DMS153 treated with DMSO at 0.1 percent for 48 hours (cell line): ENCODE measurements at regions not wholly inside any gene's neighbourhood (a gene's known extent, or its start where the extent isn't known, plus 50 kb on each side); places are given as distances from the start of the nearest gene placed in this dataset.
"Not testable (repeated sequence)": the region's sequence is repeated elsewhere in the genome, so short reads cannot be mapped to it uniquely, and the experiment has no call there.

Source experiments
- DNase-seq: peaks from one replicate; lab custom pipeline; 2025; ENCODE audit not compliant: unreplicated experiment; lab: John Stamatoyannopoulos, UW

DNA sequence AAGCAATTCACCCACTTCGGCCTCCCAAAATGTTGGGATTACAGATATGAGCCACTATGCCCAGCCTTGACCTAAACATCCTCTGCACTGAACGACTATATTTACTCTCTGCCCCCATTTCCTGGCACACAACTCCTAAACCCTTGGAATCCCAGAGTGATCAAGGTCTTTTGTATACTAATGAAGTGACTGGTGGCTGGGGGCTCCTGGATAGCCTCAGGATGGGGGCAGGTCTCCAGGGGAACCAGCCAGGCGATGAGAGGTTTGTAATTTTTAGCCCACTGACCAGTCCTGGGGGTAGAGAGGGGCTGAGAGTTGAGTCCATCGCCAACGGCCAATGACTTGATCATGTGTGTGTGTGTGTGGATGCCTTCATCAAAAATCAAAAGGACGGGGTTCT, 71.1 kb downstream of the FAM50B start:
- DNase-seq, result no peak

DNA sequence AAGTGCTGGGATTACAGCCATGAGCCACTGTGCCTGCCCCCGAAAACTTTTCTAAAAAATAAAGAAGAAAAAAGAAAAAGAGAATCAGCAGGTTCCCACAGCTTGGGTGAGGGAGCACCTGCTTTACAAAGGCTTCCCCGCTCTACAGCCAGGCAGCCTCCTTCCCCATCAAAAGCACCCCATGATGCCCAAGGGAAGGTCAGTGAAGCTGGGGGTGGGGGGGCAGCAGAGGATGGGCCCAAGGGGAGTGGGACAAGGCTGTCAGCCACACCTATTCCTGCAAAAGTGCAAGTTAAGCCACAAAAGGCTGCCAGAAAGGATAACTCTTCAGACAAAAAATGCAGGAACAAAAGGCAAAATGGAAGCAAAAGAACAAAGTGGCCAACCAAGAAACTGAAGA, 72.5 kb downstream of the FAM50B start:
- no peak for DNase-seq

DNA sequence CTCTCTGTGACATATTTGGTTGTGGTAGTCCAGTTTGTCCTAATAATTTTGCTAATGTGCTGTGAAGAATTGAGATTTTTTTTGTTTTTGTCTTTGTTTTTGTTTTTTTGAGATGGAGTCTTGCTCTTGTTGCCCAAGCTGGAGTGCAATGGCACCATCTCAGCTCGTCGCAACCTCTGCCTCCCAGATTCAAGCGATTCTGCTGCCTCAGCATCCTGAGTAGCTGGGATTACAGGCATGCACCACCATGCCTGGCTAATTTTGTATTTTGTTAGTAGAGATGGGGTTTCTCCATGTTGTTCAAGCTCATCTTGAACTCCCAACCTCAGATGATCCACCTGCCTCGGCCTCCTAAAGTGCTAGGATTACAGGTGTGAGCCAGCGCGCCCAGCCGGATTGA, 73.4 kb downstream of the FAM50B start:
- DNase-seq, result not testable (repeated sequence)

DNA sequence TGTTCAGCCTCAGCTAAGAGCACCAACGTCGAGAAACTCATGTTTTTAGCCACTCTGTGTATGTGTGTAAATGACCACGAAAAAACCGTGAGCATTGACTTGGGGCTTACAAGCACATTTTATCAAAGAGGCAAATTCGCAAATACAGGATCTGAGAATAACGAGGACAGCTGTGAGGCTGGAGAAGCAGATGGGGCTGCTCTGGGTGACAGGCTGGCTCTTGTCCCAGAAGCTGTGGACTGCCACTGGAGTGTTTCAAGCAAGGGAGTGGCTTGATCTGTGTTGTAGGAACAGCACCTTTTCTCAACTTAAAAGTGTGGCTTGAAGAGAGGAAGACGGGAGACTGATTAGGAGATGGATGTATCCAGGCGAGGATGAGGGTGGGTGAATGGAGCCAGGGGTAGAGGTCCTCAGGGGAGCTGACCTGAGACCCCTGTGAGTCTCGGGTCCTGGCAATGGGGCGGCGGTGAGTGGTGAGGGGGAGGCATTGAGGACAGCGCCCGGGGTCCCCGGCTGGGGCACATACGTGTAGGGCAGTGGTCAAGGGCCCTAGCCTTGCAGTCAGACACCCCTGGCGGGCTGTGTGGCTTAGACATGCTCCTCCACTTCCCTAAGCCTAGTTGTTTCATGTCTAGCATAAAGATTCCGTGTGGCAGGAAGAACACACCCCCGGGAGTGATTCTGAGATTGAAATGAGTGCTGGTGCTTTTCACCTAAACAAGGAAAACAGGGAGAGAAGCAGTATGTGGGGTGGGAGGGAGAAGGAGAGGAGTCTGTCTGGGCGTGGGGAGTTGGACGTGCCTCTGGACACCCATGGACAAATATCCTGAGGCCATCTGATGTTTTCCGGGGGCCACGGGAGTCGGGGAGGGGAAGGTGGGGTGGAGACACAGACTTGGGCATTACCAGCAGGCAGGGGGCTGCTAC, 76.3 kb downstream of the FAM50B start:
- DNase-seq, result not testable (repeated sequence)

DNA sequence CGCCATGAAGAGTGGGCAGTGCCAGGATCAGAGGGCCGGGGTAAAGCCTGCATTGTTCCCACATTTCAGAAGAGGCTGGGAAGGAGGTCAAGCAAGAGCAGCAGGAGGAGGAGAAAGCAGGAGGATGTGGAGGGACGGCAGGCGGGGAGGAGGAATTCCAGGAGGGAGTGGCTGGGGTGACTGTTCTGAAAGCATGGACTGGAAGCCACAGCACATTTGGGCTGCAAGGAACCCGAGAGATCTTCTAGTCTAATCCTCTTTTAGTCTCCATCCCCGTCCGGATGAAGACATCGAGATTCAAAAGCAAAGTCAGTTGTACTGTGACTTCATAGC, 76.9 kb downstream of the FAM50B start:
- no peak for DNase-seq

- DNase-seq, result no peak
Observed at GRCh38 chr6:3928111-3928510, 78.9 kb downstream of the FAM50B start.

- no peak for DNase-seq
Observed at GRCh38 chr6:3929281-3929798, 80.2 kb downstream of the FAM50B start.

DNA sequence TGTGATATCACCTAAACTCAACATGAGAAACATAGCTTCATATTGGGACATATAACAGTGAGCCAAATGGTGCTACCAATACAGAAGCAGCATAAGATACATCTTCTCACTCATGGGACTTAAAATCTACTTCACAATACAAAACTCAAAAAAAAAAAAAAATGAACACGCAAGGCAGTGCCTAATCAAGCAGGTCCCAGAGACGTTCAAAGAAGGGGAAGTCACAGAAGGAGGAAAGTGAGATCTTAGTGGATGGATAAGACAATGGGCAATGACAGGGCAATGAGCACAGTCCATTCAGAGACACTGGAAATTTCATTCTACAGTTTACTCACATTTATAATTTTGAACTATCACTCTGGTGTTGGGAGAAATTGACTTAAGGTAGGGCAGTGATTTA, 88.3 kb downstream of the FAM50B start:
- no peak for DNase-seq

GRCh38 chr6:3938715-3939367, 89.7 kb downstream of the FAM50B start:
- DNase-seq, result no peak

GRCh38 chr6:3939368-3939958, 90.3 kb downstream of the FAM50B start:
- DNase-seq, result no peak

DNA sequence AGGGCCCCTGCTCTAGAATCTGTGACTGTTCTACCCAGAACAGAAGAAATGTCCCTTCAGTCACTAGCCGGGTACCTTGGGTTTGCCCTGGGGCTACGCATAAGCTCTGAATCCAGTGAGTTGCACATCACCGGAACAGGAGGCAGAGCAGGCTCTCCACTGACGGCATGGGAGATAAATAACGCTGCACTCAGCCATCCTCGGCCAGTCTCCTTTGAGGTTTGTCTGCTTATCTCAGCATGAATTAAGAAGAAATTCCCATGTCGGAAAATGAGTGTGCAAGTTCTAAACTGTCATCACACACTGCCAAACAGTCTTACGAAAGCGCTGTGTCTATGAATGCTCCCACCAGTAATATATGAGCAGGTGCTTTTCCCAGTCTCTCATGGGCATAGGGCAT, 90.8 kb downstream of the FAM50B start:
- no peak for DNase-seq

DNA sequence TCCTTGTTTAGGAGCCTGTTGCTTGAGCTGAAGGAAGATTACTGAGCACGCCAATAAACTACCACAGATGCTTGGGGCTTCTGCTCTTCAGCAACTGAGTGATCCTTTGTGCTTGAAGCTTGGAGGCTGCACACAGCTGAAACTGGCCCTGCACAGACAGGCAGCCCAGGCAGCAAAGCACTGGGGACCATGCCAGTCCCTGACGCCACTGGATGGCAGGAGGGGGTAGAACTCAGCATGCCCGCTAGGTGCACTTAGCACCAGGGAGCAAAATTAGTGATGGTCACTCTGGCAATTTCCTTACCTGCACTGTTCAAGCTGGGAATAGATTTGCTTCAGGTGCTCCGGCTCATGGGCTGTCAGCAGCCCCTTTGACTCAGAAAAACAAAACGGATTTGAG, 91.5 kb downstream of the FAM50B start:
- DNase-seq, result no peak

GRCh38 chr6:3943331-3943765, 94.2 kb downstream of the FAM50B start:
- no peak for DNase-seq

DNA sequence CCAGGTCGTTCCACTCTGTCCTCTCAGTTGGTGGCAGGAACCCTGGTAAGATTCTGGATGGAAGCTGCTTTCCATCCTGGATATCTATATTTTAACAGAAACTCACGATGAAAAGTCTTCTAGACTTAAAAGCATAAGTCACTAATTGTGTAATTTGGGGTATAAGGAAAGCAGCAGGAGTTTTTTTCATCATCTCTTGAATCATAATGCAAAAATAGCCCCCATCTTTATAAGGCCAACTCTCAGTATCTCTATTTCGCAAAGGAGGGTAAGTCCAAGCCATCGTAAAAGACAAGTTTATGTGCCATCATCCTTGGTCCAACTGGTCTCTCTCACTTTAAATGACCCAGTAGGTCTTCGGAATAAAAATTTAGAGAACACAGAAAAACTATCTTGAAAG, 95.1 kb downstream of the FAM50B start:
- DNase-seq, result no peak

DNA sequence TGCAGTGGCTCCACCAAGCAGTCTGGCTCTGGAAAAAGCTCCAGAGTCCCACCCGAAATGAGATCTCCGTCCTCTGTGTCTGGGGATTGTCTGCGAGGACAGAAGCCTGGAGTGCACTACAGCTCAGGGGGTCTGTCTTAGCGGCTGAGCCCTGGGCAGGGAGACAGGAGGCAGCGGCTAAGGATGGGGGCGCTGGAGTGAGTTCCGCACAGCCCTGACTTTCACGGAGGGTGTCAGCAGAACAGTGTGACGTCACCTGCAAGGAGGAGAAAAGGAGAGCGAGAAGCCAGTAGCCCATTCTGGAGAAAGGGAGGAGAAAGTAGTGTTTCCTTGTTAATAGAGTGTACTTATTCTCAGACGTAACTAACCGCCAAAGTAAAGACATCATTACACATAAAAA, 97.6 kb downstream of the FAM50B start:
- DNase-seq, result no peak

DNA sequence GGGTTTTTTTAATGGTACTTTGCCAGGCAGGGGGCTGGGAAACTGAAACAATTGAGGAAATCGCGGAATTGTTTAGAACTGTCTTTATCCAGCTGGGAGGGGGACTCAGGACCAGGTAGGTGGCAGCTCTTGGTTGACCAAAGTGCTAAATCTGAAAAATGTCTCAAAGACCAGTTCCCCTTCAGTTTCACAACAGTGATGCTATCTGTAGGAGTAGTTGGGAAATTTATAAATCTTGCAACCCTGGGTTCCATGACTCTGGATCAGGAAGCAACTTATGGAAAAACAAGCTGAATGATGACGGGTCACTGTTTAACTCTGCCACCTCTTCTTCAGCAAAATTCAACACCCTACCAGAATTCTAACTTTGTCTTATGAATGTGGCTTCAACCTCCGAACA, 99.7 kb downstream of the FAM50B start:
- no peak for DNase-seq

- DNase-seq, result no peak
Observed at GRCh38 chr6:3949521-3949920, 100.3 kb downstream of the FAM50B start.

DNA sequence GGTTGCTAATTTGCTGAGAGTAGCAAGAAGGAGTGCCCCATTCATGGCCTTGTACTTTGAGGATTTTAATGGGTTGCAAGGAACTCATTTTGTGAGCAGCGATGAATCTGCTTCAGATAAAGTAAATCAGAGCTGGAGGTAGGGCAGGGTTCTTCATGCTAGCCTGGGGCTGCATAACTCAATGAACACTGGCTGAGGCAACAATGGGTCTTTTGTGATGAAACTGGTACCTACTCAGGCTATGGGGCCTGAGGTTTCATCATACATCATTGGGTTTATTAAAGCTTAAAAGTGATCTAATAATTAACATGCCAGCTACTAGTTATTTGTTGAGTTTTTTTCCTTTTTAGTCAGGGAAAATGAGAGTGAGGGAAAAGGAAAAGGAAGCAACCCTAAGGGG, 106.9 kb downstream of the FAM50B start:
- no peak for DNase-seq

GRCh38 chr6:3957321-3957720, 108.1 kb downstream of the FAM50B start:
- DNase-seq, result no peak

DNA sequence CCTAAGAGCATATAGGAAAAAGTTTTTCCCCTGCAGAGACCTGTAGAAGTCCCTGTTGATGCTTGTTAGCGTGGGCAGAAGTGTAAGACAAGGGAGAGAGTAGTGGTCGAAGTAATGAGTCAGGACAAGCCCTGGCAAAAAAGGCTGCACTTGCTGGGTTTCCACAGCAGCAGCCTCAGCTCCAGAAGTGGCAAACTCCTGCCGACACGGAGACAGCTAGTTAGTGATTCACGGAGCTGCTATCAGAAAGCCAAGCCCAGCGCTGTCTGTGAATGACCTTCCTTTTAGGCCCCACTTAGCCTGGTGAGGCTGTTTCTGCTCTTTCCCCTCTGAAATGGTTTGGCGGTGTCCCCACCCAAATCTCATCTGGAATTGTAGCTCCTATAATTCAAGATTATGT, 109.1 kb downstream of the FAM50B start:
- DNase-seq, result no peak

DNA sequence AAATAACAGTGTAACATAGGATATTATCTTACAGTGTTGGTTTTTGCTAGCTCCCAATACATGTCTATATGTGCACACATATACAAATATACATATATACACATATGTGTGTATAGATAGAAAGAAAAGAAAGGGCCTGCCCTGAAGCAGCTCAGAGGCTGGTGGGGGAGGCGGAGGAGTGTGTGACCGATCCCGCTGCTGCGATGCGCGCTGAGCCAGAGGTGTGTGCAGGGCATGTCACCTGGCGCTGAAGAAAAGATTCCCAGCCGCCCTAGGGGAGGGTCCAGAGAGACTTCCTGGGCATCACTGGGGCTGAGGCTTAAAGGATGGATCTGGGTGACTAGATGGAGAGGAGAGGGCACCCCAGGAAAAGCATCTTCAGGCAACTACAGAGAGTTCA, 110.2 kb downstream of the FAM50B start:
- DNase-seq, result no peak

DNA sequence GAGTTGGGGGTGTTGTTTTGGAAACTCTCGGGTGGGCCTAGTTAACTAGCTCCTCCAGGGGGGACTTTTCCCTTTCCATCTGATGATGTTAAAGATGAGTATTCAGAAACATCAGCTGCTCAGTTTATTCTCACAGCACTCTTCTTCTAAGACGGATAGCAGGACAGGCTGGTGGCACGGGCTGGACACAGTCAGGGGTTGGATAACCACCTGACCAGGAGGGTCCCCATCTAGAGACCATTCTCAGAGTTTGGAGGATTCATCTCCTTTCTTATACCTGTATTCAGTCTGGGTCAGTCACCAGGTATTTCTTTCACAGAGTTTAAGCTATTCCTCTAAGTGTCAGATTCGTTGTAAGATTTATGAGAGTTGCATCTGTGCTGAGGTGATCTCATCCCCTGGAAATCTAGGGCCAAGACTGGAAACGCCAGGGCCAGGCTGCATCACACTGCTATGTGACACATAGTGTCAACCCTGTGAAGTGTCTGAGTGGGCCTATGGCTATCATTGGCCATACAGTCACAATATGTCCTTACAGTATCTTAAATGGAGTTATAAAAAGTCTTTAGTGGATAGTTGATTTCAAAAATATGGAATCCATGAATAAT, 111.7 kb downstream of the FAM50B start:
- no peak for DNase-seq
